RWPE1 (cell line): ENCODE measurements at regions not wholly inside any gene's neighbourhood (a gene's known extent, or its start where the extent isn't known, plus 50 kb on each side); places are given as distances from the start of the nearest gene placed in this dataset.

ENCODE experiments used
- CTCF ChIA-PET: fragments of 350-600 bp; sonication (Branson Sonifier 250); formaldehyde crosslinking; extraction: SDS; loops from one replicate; lab custom pipeline; 2021; lab: Yijun Ruan, JAX
- POLR2A ChIA-PET: fragments of 400-600 bp; formaldehyde crosslinking; extraction: SDS; loops from one replicate; lab custom pipeline; 2020; ENCODE audit warnings: antibody characterized with exemption; ENCODE audit not compliant: low non-redundant PET; lab: Yijun Ruan, JAX
- DNase-seq: peaks from one replicate; pipeline ENCODE4 v3.0.0; 2012; ENCODE audit warnings: low spot score
- H3K27ac ChIP-seq: fragments of 450-650 bp; 2 replicates; pipeline ENCODE4 v1.5.1; 2017
- TF ChIP-seq, protein P1 (sequence below): fragments of 450-650 bp; conservative IDR thresholded peaks from 2 replicates; pipeline ENCODE4 v1.5.1; 2017; ENCODE audit warnings: low read depth, mild to moderate bottlenecking

DNA sequence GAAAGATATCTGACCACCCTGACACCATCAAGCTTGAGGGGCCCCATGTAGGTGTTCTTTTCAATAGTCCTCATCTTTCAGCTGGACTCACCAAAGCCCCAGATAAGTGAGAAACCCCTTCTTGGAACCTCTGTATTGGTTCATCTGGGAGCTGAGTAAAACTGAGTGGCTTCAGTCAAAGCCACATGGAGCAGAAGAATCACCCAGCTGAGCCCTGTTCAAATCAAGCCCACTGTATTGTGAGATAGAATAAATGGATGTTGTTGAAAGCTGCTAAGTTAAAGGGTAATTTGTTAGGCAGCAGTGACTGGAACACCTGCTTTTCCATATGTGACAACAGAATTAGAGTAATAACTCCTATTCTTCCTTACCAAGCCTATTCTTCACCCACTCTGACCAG, 64.8 kb upstream of the SDK1 start:
- DNase-seq = no peak
- no peak overlapping the region for H3K27ac ChIP-seq
- TF ChIP-seq, protein P1, sequence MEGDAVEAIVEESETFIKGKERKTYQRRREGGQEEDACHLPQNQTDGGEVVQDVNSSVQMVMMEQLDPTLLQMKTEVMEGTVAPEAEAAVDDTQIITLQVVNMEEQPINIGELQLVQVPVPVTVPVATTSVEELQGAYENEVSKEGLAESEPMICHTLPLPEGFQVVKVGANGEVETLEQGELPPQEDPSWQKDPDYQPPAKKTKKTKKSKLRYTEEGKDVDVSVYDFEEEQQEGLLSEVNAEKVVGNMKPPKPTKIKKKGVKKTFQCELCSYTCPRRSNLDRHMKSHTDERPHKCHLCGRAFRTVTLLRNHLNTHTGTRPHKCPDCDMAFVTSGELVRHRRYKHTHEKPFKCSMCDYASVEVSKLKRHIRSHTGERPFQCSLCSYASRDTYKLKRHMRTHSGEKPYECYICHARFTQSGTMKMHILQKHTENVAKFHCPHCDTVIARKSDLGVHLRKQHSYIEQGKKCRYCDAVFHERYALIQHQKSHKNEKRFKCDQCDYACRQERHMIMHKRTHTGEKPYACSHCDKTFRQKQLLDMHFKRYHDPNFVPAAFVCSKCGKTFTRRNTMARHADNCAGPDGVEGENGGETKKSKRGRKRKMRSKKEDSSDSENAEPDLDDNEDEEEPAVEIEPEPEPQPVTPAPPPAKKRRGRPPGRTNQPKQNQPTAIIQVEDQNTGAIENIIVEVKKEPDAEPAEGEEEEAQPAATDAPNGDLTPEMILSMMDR = no peak
- POLR2A ChIA-PET = no interaction called here
- CTCF ChIA-PET = no interaction called here

DNA sequence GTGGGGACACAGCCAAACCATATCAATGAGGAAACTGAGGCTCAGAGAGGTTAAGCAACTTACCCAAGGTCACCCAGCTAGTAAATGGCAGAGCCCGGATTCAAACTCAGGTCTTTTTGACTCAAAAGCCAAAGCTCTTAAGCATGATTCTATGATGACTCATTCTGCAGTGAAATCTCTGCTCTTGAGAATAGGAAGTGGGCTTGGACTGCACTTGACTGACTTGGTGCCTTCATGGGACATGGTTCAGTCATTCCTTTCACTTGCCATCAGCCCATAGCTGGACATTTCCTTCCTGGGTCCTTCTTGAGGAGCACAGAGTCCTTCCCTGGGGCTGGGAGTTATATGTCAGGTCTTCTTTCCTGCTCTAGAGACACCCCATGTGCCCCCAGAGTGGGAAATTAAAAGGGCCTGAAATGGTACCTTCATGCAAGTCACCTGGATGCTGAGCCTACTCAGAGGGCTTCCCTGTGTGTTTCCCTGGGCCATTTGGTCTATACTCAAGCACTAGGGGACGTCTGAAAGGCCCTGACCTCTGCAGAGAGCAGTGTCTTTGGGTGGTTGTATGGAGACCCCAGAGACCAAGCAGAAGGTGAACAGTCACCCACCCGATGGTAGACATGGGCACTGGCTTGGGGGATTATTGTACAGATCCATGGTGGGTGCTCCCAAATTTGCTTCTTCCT, 62.4 kb upstream of the SDK1 start:
- ChIA-PET POLR2A (no interaction called here), CTCF (interaction anchor here (0.6 kb wide), 1 partner anchor 56 kb away, joined by 4 read pairs; no protein-coding TSS in a partner anchor)
- TF ChIP-seq, protein P1 = no peak
- H3K27ac ChIP-seq = no peak overlapping the region
- DNase-seq = no peak

DNA sequence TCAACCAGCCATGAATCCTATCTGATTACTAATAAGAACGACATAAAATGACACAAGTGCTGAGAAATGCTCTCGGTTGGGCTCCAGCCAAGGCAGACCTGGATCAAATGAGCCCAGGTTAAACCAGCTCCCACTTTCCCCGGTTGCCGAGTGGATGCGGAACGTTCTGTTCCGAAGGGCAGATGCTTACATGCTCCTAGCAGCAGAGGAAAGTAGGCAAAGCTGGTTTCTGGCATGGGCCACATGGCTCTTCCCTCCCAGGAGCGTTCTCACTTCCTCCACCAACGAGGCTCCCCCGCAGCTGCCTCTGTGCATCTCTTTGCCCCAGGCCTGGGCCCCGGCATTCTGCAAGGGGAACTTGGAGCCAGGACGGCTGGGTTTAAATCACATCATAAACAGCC, 61.8 kb upstream of the SDK1 start:
- TF ChIP-seq, protein P1 = no peak
- ChIA-PET POLR2A (no interaction called here), CTCF (interaction anchor here (0.6 kb wide), 1 partner anchor 841 kb away, joined by 3 read pairs; no protein-coding TSS in a partner anchor)
- no peak overlapping the region for H3K27ac ChIP-seq
- no peak for DNase-seq

DNA sequence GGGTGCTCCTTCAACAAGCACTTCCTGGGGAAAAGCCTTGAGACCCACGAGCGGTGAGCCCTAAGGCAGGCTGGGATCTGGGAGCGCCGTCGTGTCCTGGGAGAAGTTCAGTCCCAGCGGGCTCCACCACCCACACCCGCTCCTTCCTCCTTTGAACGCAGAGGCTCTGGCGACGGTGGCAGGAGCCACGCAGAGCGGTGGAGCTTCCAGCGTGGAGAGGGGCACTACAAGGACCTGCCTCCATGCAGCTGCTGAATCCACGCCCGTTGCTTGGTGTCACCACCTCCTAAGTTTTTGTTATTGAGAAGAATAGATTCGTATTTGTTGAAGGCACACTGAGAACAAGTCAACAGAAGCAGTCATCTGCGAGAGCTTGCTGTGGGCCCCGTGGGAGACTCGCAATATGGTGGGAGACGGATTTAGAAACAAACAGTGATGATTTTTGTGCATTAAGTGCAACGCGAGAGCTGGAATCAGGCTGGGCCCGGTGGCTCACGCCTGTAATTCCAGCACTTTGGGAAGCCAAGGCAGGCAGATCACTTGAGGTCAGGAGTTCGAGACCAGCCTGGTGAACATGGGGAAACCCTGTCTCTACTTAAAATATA, 60.1 kb upstream of the SDK1 start:
- DNase-seq = no peak
- ChIA-PET CTCF (interaction anchor here (0.6 kb wide), 2 partner anchors 163 to 1250 kb away, joined by 3 read pairs; no protein-coding TSS in a partner anchor), POLR2A (no interaction called here)
- TF ChIP-seq, protein P1 = no peak
- H3K27ac ChIP-seq = no peak overlapping the region

DNA sequence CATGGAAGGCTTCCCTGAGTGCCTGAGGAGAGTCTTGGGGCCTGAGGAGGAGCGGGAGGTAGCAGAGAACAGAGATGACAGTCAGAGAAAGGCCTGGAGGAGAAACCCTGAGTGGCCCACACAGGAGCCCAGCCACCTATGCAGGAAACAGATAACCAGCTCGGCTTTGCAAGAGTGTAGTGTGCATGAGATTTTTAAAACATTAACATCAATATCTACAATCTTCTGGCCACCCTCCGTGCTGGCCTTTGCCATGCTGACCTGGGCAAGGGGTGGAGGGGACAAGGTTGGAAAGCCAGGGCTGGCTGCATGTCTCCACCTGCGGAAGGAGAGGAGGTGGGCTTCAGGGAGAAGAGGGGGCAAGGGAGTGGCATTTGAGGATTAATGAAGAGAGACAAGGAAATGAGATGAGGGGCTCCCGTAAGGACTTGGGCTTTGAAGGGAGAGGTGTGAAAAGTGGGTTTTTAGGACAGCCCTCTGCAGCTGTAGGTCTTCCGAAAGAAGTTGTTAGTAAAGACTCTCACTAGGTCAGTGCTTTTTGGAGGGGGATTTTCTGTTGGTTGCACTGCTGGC, 59.3 kb upstream of the SDK1 start:
- no peak overlapping the region for H3K27ac ChIP-seq
- no peak for DNase-seq
- TF ChIP-seq, protein P1 = no peak
- ChIA-PET POLR2A (no interaction called here), CTCF (interaction anchor here (0.6 kb wide), 1 partner anchor 240 kb away, joined by 3 read pairs; no protein-coding TSS in a partner anchor)

DNA sequence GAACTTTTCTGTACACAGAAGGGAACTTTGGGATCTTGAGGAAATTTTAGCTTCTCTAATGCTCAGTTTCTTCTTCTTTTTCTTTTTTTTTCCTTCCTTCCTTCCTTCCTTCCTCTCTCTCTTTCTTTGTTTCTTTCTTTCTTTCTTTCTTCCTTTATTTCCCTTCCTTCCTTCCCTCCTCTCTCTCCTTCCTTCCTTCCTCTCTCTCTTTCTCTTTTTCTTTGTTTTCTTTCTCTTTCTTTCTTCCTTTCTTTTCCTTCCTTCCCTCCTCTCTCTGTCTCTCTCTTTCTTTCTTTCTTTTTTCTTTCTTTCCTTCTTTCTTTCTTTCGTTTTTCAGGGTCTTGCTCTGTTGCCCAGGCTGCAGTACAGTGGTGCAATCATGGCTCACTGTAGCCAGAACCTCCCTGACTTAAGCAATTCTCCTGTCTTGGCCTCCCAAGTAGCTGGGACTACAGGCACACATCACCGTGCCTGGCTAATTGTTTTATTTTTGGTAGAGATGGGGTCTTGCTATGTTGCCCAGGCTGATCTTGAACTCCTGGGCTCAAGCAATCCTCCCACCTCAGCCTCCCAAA, 58.6 kb upstream of the SDK1 start:
- no peak overlapping the region for H3K27ac ChIP-seq
- CTCF ChIA-PET = no interaction called here
- DNase-seq = no peak
- TF ChIP-seq, protein P1 = no peak
- POLR2A ChIA-PET = no interaction called here
